ENCODE measurements at regions not wholly inside any gene's neighbourhood (a gene's known extent, or its start where the extent isn't known, plus 50 kb on each side); places are given as distances from the start of the nearest gene placed in this dataset.
"Not testable (repeated sequence)": the region's sequence is repeated elsewhere in the genome, so short reads cannot be mapped to it uniquely, and the experiment has no call there.

DNA sequence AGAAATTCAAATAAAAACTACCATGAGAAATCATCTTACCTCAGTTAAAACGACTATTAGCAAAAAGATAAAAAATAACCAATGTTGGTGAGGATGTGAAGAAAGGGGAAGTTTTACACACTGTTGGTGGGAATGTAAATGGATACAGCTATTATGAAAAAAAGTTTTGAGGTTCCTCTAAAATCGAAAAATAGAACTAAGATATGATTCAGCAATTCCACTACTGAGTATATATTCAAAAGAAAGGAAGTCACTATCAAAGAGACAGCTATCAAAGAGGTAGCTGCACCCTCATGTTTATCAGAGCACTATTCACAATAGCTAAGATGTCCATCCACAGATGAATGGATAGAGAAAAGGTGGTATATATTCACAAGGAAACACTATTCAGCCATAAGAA is 1888.4 kb downstream of the MAT2B start:
- Mint-ChIP-seq H3K27me3 (no peaks in the 10 kb centered on the region), H3K4me1 (no peaks in the 10 kb centered on the region), H3K4me3 (no peak overlapping the region), H3K36me3 (no peaks in the 10 kb centered on the region), H3K27ac (no peak overlapping the region), H3K9me3 (peaks cover 14% of the 10 kb centered on the region)

DNA sequence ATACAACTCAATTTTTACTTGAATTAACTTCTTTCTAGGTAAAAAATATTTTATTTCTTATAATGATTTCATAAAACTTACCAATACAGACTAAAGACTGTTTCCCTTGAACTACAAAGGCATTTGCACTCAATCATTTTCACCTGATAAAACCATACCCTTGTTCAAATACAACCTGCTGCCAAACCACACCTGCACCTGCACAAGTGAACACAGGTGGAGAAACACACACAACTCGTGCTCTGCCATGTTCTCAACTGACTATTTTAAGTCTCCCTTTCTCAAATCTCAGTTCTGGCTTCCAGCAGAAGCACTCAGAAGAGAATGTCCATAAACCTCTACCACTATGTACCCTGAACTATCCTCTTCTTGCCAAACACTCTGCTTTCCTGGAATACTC is 1892.1 kb downstream of the MAT2B start:
- Mint-ChIP-seq H3K9me3 (no peaks in the 10 kb centered on the region), H3K36me3 (no peaks in the 10 kb centered on the region), H3K4me3 (no peak overlapping the region), H3K27me3 (no peaks in the 10 kb centered on the region), H3K27ac (no peak overlapping the region), H3K4me1 (no peaks in the 10 kb centered on the region)

- no peaks in the 10 kb centered on the region for H3K27me3 Mint-ChIP-seq
- H3K9me3 Mint-ChIP-seq = no peaks in the 10 kb centered on the region
- H3K4me3 Mint-ChIP-seq = no peak overlapping the region
- H3K27ac Mint-ChIP-seq = no peak overlapping the region
- no peaks in the 10 kb centered on the region for H3K36me3 Mint-ChIP-seq
- no peaks in the 10 kb centered on the region for H3K4me1 Mint-ChIP-seq
Measured at GRCh38 chr5:165400086-165400485, 1894.7 kb downstream of the MAT2B start.

GRCh38 chr5:165404917-165405316 is 1899.5 kb downstream of the MAT2B start:
- no peaks in the 10 kb centered on the region for H3K36me3 Mint-ChIP-seq
- H3K9me3 Mint-ChIP-seq = peaks cover 8% of the 10 kb centered on the region
- H3K27ac Mint-ChIP-seq = no peak overlapping the region
- no peaks in the 10 kb centered on the region for H3K27me3 Mint-ChIP-seq
- no peak overlapping the region for H3K4me3 Mint-ChIP-seq
- H3K4me1 Mint-ChIP-seq = no peaks in the 10 kb centered on the region

- Mint-ChIP-seq H3K36me3 (no peaks in the 10 kb centered on the region), H3K9me3 (peaks cover 8% of the 10 kb centered on the region), H3K4me1 (no peaks in the 10 kb centered on the region), H3K27me3 (no peaks in the 10 kb centered on the region), H3K4me3 (no peak overlapping the region), H3K27ac (no peak overlapping the region)
Measured at GRCh38 chr5:165405340-165405739, 1899.9 kb downstream of the MAT2B start.

DNA sequence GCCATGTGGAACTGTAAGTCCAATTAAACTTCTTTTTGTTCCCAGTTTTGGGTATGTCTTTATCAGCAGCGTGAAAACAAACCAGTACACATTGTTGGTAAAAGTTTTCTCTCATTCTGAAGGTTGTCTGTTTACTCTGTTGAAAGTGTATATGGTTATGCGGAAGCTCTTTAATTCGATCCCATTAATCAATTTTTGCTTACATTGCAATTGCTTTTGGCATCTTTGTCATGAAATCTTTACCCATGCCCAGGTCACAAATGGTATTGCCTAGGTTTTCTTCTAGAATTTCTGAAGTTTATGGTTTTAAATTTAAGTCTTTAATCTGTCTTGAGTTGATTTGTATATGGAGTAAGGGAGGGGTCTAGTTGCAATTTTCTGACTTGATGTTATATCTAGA is 1901.9 kb downstream of the MAT2B start:
- no peaks in the 10 kb centered on the region for H3K4me1 Mint-ChIP-seq
- no peak overlapping the region for H3K4me3 Mint-ChIP-seq
- no peak overlapping the region for H3K27ac Mint-ChIP-seq
- H3K36me3 Mint-ChIP-seq = no peaks in the 10 kb centered on the region
- H3K27me3 Mint-ChIP-seq = no peaks in the 10 kb centered on the region
- peaks cover 12% of the 10 kb centered on the region for H3K9me3 Mint-ChIP-seq

DNA sequence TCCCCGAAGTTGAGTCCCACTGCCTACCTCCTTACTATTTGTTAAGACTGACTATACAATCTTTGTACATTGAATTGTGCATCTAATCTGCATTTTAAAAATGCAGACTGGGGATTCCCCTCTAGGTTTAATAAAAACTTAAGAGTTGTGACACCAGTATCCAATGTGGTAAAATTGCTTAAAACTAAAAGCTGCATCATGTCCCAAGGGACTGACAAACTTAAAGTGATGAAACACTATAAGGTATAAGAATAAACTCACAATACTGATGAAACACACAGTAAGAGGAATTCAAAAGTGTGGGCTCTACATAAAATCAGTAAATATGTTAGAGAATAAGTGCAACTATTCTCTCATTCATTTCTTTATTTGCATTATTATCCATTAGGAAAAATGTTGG is 1905.1 kb downstream of the MAT2B start:
- no peaks in the 10 kb centered on the region for H3K27me3 Mint-ChIP-seq
- H3K4me3 Mint-ChIP-seq = no peak overlapping the region
- no peaks in the 10 kb centered on the region for H3K4me1 Mint-ChIP-seq
- H3K9me3 Mint-ChIP-seq = peaks cover 12% of the 10 kb centered on the region
- H3K27ac Mint-ChIP-seq = no peak overlapping the region
- H3K36me3 Mint-ChIP-seq = no peaks in the 10 kb centered on the region

- H3K27ac Mint-ChIP-seq, H3K4me3 Mint-ChIP-seq, H3K36me3 Mint-ChIP-seq, H3K4me1 Mint-ChIP-seq, H3K27me3 Mint-ChIP-seq: not testable (repeated sequence)
- H3K9me3 Mint-ChIP-seq = peaks cover 12% of the 10 kb centered on the region
Measured at GRCh38 chr5:165411532-165411931, 1906.1 kb downstream of the MAT2B start.

DNA sequence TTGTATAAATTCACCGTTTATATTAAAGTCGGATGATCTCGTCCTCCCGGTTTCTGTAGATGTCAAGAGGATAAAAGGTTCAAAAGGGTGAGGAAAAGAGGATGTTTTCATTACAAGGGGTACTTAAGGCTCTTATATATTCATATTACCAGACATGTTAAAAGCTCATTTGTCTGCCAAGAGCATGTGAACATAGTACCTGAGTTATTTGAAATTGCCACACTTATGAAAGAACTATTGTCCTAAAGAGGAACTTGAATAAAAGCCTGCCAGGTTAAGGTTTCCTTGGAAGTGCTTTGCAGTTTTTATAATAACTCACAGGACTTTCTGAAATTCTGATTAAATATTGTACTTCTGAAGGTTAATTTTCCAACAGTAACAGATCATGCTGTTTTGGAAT is 1915.1 kb downstream of the MAT2B start:
- H3K27ac Mint-ChIP-seq = no peak overlapping the region

DNA sequence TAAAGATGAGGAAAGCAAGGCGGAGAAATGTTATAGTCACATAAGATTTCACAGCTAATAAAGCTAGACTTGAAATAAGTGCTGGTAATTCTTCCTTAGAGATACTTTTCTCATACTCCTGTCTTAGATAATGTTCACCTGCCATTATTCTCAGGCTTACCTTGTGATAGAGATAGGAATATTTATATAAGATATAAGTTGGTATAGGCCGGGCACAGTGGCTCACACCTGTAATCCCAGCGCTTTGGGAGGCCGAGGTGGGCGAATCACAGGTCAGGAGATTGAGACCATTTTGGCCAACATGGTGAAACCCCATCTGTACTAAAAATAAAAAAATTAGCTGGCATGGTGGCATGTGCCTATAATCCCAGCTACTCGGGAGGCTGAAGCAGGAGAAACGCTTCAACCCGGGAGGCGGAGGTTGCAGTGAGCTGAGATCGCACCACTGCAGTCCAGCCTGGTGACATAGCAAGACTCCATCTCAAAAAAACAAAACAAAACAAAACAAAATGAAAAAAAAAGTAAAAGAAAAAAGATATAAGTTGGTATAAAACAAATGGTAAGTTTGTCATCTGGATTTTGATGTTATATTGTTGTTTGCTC is 1918.4 kb downstream of the MAT2B start:
- Mint-ChIP-seq H3K4me1 (no peaks in the 10 kb centered on the region), H3K27ac (no peak overlapping the region), H3K36me3 (no peaks in the 10 kb centered on the region), H3K27me3 (no peaks in the 10 kb centered on the region), H3K4me3 (no peak overlapping the region), H3K9me3 (no peaks in the 10 kb centered on the region)

More for the DNA sequence above, 1915.1 kb downstream of the MAT2B start:
- Mint-ChIP-seq H3K4me3 (no peak overlapping the region), H3K9me3 (no peaks in the 10 kb centered on the region), H3K4me1 (no peaks in the 10 kb centered on the region), H3K36me3 (no peaks in the 10 kb centered on the region), H3K27me3 (no peaks in the 10 kb centered on the region)

DNA sequence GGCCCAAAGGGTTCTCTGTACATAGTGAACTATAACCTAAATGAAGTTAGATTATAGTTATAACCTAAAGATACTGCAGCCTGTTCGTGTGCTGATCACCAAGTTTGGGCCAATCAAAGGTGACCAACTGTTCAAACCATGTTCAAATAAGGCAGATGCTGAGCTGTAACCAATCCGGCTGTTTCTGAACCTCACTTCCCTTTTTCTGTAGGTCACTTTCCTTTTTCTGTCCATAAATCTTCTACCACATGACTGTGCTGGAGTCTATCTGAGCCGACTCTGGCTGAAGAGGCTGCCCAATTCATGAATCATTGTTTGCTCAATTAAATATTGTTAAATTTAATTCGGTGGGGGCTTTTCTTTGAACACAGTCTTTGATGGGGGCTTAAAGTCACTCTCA is 1920.2 kb downstream of the MAT2B start:
- H3K36me3 Mint-ChIP-seq = no peaks in the 10 kb centered on the region
- H3K27me3 Mint-ChIP-seq = no peaks in the 10 kb centered on the region
- H3K27ac Mint-ChIP-seq = no peak overlapping the region
- no peaks in the 10 kb centered on the region for H3K9me3 Mint-ChIP-seq
- no peaks in the 10 kb centered on the region for H3K4me1 Mint-ChIP-seq
- H3K4me3 Mint-ChIP-seq = no peak overlapping the region

DNA sequence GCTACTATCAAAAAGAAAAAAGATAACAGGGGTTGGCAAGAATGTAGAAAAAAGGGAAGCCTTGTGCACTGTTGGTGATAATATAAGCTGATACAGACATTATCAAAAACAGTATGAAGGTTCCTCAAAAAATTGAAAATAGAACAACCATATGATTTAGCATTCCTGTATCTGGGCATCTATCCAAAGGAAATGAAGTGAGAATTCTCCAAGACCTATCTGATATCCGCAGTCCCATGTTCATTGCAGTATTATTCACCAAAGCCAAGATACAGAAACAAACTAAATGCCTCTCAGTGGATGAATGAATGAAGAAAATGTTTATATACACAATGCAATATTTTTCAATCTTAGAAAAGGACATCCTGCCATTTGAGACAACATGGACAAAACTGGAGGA is 1943.3 kb downstream of the MAT2B start:
- no peak overlapping the region for H3K27ac Mint-ChIP-seq
- no peaks in the 10 kb centered on the region for H3K4me1 Mint-ChIP-seq
- H3K9me3 Mint-ChIP-seq = peaks cover 9% of the 10 kb centered on the region
- no peaks in the 10 kb centered on the region for H3K36me3 Mint-ChIP-seq
- no peak overlapping the region for H3K4me3 Mint-ChIP-seq
- H3K27me3 Mint-ChIP-seq = no peaks in the 10 kb centered on the region

- no peaks in the 10 kb centered on the region for H3K4me1 Mint-ChIP-seq
- H3K27ac Mint-ChIP-seq = no peak overlapping the region
- H3K9me3 Mint-ChIP-seq = no peaks in the 10 kb centered on the region
Measured at GRCh38 chr5:165457859-165458481, 1952.6 kb downstream of the MAT2B start.

DNA sequence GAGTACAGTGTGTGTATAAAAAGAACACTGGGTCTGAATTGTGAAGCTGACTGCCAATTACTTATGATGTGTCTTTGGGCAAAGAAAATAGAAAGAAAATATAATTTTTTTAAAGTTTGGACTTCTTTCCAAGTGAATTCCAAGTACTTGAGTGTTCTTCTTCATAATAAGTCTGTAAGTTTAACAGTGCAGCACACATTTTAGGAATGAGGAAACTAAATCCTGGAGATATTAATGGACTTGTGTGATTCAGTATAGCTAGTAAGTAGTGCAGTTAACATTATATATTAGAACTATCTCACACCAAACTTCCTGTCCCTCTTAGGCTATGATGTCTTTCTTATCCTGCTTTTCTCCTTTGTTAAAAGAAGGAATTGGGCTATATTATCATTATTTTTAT is 1953.8 kb downstream of the MAT2B start:
- H3K4me3 Mint-ChIP-seq = no peak overlapping the region
- no peaks in the 10 kb centered on the region for H3K27me3 Mint-ChIP-seq
- H3K9me3 Mint-ChIP-seq = no peaks in the 10 kb centered on the region
- H3K4me1 Mint-ChIP-seq = no peaks in the 10 kb centered on the region
- no peak overlapping the region for H3K27ac Mint-ChIP-seq
- no peaks in the 10 kb centered on the region for H3K36me3 Mint-ChIP-seq

More at GRCh38 chr5:165457859-165458481, 1952.6 kb downstream of the MAT2B start:
- no peak overlapping the region for H3K4me3 Mint-ChIP-seq
- no peaks in the 10 kb centered on the region for H3K36me3 Mint-ChIP-seq
- H3K27me3 Mint-ChIP-seq = no peaks in the 10 kb centered on the region

GRCh38 chr5:165460911-165461310 is 1955.5 kb downstream of the MAT2B start:
- Mint-ChIP-seq H3K27ac (no peak overlapping the region), H3K4me1 (no peaks in the 10 kb centered on the region), H3K4me3 (no peak overlapping the region), H3K9me3 (no peaks in the 10 kb centered on the region), H3K27me3 (no peaks in the 10 kb centered on the region), H3K36me3 (no peaks in the 10 kb centered on the region)

- no peak overlapping the region for H3K4me3 Mint-ChIP-seq
- H3K4me1 Mint-ChIP-seq = no peaks in the 10 kb centered on the region
- no peak overlapping the region for H3K27ac Mint-ChIP-seq
- no peaks in the 10 kb centered on the region for H3K36me3 Mint-ChIP-seq
- no peaks in the 10 kb centered on the region for H3K27me3 Mint-ChIP-seq
- H3K9me3 Mint-ChIP-seq = peaks cover under 1% of the 10 kb centered on the region
Measured at GRCh38 chr5:165477546-165477945, 1972.1 kb downstream of the MAT2B start.

DNA sequence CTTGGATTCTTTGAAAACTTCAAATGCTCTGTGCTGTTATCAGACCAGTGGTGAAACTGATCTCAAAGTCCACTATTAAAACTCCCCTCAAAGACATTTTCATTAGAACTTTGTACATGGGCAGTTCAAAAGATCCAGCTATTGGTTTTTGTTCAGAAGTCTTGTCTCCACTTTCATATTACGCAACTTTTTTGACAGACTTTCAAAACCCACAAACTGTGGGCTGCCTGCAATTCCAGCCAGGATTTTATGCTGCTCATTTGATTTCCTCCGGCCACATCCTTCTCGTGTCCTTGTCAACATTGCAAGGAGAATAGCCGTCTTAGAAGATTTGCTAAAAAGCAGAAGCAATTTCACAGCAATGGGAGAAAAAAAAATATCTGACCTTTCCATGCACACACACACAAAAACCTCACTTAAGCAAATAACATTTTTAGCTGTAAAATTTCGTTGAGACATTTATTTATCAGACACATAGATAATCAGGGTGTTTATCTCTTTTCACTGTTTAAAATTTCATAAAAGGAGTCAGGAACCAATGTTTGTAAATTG is 1990.5 kb downstream of the MAT2B start:
- H3K36me3 Mint-ChIP-seq = no peaks in the 10 kb centered on the region
- no peak overlapping the region for H3K4me3 Mint-ChIP-seq
- H3K27ac Mint-ChIP-seq = no peak overlapping the region
- H3K27me3 Mint-ChIP-seq = no peaks in the 10 kb centered on the region
- H3K9me3 Mint-ChIP-seq = peaks cover 6% of the 10 kb centered on the region
- no peaks in the 10 kb centered on the region for H3K4me1 Mint-ChIP-seq
